HG03159 (cell line): ENCODE measurements at regions not wholly inside any gene's neighbourhood (a gene's known extent, or its start where the extent isn't known, plus 50 kb on each side); places are given as distances from the start of the nearest gene placed in this dataset.
"Not testable (repeated sequence)": the region's sequence is repeated elsewhere in the genome, so short reads cannot be mapped to it uniquely, and the experiment has no call there.

Experiments
- ATAC-seq: cut with Tn5 transposase; IDR thresholded peaks from one replicate; pipeline ENCODE4 v1.9.1; 2021; ENCODE audit warnings: mild to moderate bottlenecking, moderate library complexity; ENCODE audit not compliant: unreplicated experiment

DNA sequence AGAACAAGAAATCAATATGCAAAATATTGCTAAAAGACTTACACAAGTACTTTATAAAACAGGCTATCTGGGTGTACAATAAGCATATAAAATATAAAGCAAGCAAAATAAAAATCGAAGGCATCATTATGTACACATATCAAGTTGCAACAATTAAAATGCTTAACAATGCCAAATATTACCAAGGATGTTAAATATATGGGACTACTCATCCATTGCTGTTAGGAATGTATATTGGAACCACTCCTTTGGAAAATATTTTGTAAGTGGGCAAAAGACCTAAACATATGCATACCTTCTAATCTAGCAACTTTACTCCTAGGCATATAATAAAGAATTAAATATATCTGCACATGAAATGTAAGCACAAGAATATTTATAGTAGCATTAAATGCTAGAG lies 632.6 kb upstream of the COX7C start:
- ATAC-seq = no peak

DNA sequence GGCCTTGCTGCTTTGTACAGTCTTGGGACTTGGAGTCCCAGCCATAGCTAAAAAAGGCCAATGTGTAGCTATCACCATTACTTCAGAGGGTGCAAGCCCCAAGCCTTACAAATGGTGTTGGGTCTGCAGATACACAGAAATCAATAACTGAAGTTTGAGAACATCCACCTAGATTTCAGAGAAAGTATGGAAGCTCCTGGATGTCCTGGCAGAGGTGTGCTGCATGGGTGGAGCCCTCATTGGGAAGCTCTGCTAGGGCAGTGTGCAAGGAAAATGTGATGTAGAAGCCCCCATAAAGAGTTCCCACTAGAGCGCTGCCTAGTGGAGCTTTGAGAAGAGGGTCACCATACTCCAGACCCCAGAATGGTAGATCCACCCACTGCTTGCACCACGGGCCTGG lies 626.7 kb upstream of the COX7C start:
- no peak for ATAC-seq

DNA sequence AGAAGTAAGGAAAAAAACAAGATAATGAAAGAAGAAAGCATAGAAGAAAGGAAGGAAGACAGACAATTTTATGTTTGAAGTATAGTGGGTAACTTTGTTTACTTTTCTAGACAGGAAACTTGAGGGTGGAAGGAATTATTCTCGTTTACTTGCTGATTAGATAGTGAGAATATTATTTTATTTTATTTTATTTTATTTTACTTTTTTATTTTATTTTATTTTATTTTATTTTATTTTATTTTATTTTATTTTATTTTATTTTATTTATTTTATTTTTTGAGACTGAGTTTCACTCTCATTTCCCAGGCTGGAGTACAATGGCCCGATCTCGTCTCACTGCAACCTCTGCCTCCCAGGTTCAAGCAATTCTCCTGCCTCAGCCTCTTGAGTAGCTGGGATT lies 623.1 kb upstream of the COX7C start:
- not testable (repeated sequence) for ATAC-seq

DNA sequence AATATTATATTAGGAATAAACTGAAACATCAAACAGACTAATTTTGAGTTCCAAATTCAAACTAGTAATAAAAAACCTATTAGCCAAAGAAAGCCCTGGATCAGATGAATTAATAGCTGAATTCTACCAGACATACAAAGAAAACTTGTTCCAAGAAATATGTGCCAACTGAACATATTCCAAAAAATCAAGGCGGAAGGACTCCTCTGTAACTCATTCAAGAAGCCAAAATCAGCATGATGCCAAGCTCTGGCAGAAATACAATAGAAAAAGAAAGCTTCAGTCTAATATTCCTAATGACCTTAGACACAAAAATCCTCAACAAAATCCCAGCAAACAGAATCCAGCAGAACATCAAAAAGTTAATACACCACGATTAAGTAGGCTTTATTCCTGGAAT lies 619.1 kb upstream of the COX7C start:
- no peak for ATAC-seq

DNA sequence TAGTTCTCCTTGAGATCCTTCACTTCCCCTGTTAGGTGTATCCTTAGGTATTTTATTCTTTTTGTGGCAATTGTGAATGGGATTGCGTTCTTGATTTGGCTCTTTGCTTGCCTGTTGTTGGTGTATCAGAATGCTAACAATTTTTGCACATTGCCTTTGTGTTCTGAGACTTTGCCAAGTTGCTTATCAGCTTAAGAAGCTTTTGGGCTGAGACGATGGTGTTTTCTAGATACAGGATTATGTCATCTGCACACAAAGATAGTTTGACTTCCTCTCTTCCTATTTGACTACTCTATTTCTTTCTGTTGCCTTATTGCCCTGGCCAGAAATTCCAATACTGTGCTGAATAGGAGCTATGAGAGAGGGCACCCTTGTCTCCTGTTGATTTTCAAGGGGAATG lies 609.4 kb upstream of the COX7C start:
- no peak for ATAC-seq

DNA sequence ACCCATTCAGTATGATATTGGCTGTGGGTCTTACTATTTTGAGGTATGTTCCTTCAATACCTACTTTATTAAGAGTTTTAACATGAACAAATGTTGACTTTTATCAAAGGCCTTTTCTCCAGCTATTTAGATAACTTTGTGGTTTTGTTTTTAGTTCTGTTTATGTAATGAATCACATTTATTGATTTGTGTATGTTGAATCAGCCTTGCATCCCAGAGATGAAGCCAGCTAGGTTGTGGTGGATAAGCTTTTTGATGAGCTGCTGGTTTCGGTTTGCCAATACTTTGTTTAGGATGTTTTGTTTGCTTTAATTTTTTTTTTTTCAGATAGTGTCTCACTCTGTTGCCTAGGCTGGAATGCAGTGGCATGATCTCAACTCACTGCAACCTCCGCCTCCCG lies 609.0 kb upstream of the COX7C start:
- no peak for ATAC-seq

DNA sequence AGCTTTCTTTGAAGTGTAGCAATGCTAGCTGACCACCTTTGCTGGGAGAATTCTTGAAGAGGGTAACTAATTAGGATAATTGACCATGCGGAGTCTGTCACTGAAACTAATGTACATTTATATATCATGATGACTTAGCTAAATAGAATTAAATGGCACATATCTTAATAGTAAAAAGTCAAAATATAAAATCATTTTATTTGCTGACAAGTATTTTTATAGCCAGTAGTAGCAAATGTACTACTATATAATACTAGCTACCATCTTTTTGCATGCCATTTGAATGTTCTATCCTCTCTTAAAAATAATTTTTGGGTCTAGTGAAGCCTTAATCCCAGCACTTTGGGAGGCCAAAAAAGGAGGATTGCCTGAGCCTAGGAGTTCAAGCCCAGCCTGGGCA lies 605.8 kb upstream of the COX7C start:
- no peak for ATAC-seq

DNA sequence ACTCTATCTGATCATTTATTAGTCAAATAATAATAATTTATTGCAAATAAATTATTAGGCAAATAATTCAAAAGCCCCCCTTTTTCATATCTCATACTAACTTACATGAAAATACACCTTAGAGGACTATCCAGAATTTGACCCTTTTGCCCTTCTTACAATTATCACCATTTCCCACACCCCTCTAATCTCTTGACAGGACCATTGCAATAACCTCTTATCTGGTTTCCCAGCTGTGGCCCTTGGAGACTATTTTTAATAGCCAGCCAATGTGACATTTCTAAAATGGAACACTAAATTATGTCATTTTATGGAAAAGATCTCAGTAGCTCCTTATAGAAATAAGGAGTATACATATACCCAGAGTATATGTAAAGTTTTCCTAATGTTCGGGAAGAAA lies 588.4 kb upstream of the COX7C start:
- no peak for ATAC-seq

DNA sequence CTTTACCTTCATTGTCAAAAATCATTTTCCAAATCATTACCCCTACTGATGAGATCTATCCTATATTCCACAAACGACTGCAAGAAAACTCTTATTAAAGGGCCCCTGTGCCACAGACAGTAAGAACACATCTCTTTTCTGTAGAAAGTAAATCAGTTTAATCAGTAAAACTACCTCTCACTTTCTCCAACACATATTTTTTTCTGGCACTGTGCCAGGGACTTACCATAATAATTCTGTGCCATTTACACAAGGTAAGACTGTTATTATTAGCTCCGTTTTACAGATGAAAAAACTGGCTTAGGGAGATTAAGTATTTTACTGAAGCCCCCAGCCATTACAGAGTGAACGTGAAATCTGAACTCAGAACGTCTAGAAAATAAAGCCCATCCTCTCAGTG lies 587.0 kb upstream of the COX7C start:
- no peak for ATAC-seq

DNA sequence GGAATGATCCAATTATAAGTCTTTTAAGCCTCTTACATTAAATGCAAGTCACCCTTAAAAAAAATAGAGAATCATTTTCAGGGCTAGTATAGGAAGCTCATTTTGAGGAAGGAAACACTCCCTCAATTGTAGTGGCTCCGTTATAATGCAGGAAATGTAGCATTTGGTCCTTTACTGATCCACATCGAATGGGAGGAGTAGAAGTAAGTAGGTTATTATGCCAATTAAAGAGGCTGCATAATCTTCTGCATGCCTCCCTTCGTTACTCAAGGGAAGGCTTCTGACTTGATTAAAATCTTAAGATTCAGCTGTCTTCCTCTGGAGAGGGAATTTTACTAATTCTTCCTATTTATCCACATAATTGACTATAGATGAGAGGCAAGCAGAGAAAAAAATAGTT lies 579.2 kb upstream of the COX7C start:
- ATAC-seq = no peak

DNA sequence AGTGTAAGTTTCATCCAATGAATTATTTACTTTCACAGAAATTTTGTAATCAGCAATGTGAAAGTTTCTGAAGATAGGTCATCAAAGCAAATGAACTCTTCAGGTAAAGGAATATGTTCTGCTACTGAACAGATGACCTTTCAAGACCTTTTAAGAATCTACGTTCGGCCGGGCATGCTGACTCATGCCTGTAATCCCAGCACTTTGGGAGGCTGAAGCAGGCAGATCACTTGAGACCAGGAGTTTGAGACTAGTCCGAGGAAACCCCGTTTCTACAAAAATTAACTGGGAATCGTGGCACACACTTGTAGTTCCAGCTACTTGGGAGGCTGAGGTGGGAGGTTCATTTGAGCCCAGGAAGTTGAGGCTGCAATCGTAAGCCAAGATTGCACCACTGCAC lies 578.4 kb upstream of the COX7C start:
- no peak for ATAC-seq

DNA sequence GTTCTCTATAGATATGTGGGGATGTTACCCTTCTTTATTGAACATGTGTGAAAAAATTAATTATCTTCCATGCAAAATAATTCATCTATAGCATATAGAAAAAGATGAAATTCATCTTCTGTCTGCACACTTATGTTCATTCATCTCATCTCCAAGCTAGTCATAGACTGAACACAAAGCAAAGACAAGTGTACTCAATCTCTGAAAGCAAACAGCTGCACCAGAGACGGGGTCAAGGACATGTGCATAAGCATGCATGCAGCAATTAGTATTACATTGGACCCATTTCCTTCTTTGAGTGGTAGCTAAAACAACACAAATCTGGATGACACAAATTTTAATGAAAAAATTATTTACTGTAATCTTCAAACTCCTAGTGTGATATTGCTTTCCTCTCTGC lies 547.0 kb upstream of the COX7C start:
- no peak for ATAC-seq

DNA sequence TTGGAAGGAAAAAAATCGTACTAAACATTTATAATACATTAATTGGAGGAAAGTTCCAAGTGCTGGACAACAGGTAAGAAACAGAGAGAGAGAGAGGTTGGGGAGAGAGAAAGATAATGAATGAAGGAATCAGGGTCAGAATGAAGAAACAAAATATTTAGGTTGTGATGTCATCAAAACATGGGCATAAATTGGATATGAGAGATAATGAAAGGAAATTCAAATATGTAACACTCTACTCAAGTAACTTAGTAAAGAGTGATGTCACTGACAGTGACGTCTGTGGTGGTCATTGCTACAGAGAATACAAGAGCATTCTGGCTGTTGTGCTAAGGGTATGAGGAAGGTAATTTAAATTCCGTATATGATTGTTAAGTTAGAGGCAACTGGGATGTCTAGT lies 543.4 kb upstream of the COX7C start:
- ATAC-seq = no peak

DNA sequence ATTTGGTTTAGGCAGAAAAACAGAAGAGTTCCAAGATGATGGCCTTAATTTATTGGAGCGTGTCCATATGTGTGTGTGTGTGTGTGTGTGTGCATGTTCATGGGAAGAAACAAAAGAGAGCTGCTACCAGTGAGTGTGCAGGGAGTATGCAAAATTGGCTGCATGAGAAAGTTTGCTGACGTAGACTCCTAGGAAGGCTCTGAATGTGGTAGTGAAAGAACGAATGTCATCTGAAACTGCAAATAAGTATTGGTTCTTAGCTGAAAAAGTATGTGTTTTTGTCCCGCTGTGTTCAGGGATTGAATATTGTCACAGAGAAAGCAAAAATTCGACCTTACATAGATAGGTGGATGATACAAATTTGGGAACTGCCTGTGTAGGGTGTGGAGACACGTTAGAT lies 542.6 kb upstream of the COX7C start:
- ATAC-seq = no peak

DNA sequence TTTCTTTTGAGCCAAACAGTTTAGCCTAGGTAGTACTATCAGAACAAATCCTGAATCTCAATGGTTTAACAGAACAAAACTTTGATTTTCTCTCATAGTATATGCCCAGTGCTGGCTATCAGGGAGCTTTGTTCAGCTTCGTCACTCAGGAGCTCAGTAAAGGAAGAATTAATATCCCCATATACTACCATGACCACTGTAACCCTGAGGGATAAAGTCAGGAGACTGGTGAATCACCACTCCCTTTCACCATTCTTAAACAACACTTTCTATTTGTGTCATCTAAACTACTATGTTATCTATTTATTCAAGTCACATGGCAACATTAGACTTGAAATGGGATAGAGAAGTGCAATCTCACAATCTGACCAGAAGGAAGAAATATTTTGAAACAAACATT lies 522.6 kb upstream of the COX7C start:
- ATAC-seq = no peak

DNA sequence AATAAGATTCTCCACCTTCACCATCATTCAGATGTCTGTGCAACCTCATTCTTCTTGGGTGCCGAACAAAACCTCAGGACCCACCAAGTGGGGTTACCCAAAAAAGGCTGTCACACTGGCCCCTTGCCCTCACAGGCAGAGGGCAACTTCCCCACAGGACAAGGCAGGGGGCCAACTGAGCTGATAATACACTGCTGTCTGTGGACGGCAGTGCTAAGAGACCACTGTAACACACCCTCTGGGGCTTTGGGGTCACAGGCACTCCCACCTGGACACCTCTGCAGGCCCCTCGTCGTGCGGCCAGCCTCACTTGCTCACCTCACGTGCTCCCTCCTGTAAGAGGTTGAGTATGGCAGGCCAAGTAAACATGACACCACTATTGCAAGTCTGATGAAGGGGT lies 515.8 kb upstream of the COX7C start:
- no peak for ATAC-seq

DNA sequence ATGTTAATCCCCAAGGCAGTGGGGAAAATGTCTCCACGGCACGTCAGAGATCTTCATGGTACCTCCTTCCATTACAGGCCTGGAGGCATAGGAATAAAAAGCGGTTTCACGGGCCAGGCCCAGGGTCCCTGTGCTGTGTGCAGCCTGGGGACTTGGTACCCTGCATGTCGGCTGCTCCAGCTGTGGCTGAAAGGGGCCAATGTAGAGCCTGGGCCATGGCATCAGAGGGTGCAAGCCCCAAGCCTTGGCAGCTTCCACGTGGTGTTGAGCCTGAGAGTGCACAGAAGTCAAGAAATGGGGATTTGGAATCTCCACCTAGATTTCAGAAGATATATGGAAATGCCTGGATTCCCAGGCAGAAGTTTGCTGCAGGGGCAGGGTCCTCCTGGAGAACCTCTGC lies 508.9 kb upstream of the COX7C start:
- ATAC-seq = no peak

DNA sequence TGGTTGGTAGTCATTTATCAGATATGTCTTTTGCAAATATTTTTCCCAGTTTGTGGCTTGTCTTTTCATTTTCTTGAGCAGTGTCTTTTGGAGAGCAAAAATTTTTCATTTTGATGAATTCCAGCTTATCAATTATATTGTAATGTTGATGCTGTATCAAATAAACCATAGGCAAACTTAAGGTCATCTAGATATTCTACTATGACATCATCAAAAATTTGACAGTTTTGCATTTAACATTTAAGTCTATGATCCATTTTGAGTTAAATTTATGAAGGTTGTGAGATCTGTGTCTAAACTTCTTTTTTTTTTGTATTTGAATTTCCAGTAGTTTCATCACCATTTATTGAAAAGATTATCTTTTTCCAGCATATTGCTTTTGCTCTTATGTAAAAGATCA lies 505.5 kb upstream of the COX7C start:
- ATAC-seq = no peak

DNA sequence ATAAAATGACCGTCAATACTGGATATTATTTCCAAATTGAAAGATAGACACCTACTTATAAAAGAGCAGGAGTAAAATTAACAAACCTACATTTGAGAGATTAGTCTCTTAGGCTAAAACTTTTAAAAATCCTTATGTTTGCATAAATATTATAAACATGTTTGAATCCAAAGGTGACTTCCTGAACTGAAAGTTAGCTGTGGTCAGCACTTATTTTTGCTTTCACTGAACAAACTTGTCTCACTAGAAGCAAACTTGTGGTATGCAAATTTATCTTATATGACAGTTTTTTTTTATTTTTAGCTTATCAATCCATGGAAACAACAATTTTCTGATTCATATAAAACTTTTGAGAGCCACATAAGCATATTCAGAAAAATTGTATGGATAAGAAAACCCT lies 502.6 kb upstream of the COX7C start:
- no peak for ATAC-seq

DNA sequence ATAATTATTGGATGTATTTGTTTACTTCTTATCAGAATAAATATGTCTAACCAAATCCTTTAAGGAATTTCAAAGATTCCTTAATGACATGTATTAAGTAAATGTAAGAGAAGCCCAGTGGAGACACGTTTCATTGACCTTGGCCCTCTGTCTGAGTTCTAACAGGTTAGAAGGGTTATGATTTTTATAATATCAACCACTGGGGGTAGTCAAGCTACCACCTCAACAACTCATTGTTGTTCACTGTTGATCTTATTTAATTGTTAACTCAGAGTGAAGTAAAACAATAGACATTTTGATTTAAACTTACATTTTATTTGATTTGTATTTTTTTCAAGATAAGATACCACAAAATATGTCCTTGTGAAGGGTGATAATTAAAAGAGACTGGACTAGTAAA lies 499.2 kb upstream of the COX7C start:
- peak; percentile 90 for ATAC-seq

DNA sequence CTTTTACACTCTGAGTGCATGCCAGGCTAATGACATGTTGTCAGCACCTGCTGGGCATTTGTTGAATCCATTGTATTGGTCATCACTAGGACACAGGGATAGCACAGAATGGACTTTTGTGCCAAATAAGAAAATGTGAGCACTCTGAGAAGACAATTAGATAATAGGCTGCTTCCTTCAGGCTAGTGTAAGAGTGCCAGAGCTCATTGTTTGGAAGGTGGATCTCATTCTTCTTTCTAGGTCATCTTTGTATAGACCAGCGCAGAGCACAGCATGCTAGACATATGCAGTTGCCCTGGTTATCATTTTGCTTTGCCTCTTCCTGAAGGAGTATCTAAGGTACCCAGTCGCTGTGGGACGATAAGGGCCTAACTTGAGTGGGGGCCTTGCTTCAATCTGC lies 493.4 kb upstream of the COX7C start:
- no peak for ATAC-seq

DNA sequence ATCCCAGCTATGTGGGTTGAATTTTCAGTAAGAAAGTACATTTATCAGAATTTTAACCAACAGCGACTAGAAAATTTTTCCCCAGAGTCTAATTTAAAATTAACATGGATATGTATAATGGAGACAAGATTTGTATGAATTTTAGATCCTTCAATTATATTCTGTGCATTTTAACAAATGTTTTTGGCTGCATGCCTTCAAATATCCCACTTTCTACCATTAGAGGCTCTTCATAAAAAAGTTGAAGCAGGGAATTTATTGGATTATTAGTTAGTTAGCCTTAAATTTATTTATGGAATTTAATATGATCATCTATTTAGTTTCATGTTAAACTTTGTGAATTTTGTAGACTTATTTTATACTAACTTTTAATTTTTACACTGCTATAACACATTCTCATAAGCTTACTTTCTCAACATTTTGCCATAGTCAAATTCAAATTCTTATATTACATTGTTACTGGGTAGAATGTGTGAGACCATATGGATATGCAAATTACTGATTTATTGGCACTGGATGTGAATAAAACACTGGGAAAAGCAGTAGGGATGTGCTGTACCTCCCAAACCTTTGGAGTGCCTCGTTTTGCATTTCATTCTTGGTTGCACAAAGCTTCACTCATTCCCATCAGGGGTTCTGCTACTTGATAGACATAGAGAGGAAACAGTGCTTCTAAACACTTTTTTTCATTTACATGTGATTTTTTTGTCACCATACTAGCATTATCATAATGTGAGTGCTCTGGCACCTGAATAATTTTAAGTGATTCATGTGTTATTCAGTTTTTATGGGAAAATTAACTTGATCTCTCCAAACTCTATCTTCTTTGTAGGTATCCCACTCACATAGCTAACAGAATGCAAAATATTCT lies 491.8 kb upstream of the COX7C start:
- no peak for ATAC-seq

DNA sequence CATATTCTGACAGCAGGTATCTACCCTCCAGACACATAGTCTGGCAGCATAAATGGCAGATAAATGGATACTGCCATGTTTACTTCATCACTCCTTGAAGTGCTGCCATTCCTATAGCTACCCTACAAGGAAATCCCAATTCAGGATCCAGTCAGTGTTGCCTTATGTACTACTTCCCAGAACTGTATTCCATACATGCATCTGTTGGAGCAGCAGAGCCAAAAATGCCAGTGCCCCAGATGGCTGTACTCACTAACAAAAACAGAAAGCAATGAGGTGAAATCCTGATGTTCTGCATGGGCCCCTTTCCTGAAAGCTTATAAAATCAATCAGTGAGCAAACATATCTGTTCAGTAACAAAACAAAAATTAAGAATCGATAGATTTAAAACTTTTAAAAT lies 490.0 kb upstream of the COX7C start:
- ATAC-seq = no peak
